Psoas muscle (tissue), 7 donors: ENCODE measurements at regions not wholly inside any gene's neighbourhood (a gene's known extent, or its start where the extent isn't known, plus 50 kb on each side); places are given as distances from the start of the nearest gene placed in this dataset.

ENCODE experiments used
- ATAC-seq, 4 donors: fragments of 200-7000 bp; cut with Tn5 transposase; one replicate each; pipeline ENCODE4 v1.9.1; 2020; ENCODE audit warnings: moderate library complexity in 3 of 4, mild to moderate bottlenecking in 2 of 4
- DNase-seq, 2 donors: peaks; one replicate each; pipeline ENCODE4 v3.0.0-alpha.2; 2020
- H3K27ac ChIP-seq: fragments of 200-600 bp; one replicate; pipeline ENCODE4 v1.8.0; 2022
- H3K27me3 ChIP-seq, 3 donors: fragments of 200-600 bp in 1 of 3; one replicate each; pipeline versions ENCODE4 v1.6.1 to v1.8.0; 2013 to 2022; ENCODE audit warnings: low read length in 2 of 3, mild to moderate bottlenecking in 2 of 3, moderate library complexity in 1 of 3; ENCODE audit not compliant: insufficient read depth in 3 of 3
- H3K36me3 ChIP-seq, 2 donors: fragments of 200-600 bp in 1 of 2; one replicate each; pipeline versions ENCODE4 v1.6.1 to v1.8.0; 2013 to 2022; ENCODE audit warnings: low read depth in 1 of 2, mild to moderate bottlenecking in 1 of 2, moderate library complexity in 1 of 2; ENCODE audit not compliant: insufficient read depth in 1 of 2
- H3K4me1 ChIP-seq: fragments of 200-600 bp; one replicate; pipeline ENCODE4 v1.8.0; 2022
- H3K4me3 ChIP-seq: fragments of 200-600 bp; one replicate; pipeline ENCODE4 v1.8.0; 2022; ENCODE audit warnings: mild to moderate bottlenecking
- H3K9me3 ChIP-seq: fragments of 200-600 bp; one replicate; pipeline ENCODE4 v1.8.0; 2022
- WGBS, 3 donors: extraction: QIAGEN DNeasy Blood & Tissue Kit; methylation state at CpG; one replicate each; pipeline versions ENCODE4 v1.1.6 to v1.1.7; 2013; 5-methylcytosine and 5-hydroxymethylcytosine counted together
- intact Hi-C, 2 donors: fragments of 100-400 bp; cut with DNase I; formaldehyde crosslinking; loops; one replicate each; pipeline versions ENCODE4 v1.11.0 to v1.14.2; 2022
- TF ChIP-seq, protein P1 (sequence below): fragments of 200-600 bp; IDR thresholded peaks from one replicate; pipeline ENCODE4 v1.8.0; 2022; ENCODE audit warnings: antibody characterized with exemption
- donor health status: healthy with polysubstance abuse.
- donor health status: DM: no; HTN: no; CAD: no; lungs with moderate emphysema.
- donor health status: Bipolar disorder and iron deficiency.
- donor health status: healthy.
- donor health status: DM: yes; HTN: yes; CAD: no.
- donor health status: DM: no; HTN: no; CAD: no.
- donor health status: DM: yes; HTN: yes; CAD: no.

DNA sequence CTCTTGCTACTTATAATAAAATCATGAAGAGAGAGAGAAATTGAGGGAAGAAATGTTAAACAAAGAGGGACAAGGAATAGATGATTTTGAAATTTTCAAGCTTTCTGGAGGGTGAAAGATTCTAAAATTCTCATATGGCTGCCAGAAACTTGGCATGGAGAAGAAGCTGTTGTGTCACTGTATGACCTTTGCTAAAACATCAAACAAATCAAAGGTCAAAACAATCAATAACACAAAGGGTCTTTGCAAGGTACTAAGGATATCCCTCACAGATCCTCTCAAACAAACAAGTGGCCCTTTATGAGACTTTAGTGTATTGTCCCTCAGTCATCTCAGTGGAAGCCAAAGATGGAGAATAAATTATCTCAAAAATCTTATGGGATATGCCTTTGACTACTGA lies 1039.2 kb upstream of the MIR17HG start:
- ATAC-seq (no peak), DNase-seq (no peak)
- Histone ChIP-seq H3K4me1 (no peaks in the 10 kb centered on the region), H3K27ac (no peak overlapping the region), H3K4me3 (no peak overlapping the region), H3K36me3 (no peaks in the 10 kb centered on the region), H3K27me3 (no peaks in the 10 kb centered on the region), H3K9me3 (no peaks in the 10 kb centered on the region)
- TF ChIP-seq, protein P1, sequence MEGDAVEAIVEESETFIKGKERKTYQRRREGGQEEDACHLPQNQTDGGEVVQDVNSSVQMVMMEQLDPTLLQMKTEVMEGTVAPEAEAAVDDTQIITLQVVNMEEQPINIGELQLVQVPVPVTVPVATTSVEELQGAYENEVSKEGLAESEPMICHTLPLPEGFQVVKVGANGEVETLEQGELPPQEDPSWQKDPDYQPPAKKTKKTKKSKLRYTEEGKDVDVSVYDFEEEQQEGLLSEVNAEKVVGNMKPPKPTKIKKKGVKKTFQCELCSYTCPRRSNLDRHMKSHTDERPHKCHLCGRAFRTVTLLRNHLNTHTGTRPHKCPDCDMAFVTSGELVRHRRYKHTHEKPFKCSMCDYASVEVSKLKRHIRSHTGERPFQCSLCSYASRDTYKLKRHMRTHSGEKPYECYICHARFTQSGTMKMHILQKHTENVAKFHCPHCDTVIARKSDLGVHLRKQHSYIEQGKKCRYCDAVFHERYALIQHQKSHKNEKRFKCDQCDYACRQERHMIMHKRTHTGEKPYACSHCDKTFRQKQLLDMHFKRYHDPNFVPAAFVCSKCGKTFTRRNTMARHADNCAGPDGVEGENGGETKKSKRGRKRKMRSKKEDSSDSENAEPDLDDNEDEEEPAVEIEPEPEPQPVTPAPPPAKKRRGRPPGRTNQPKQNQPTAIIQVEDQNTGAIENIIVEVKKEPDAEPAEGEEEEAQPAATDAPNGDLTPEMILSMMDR: no peak
- intact Hi-C loops: no loop called here

DNA sequence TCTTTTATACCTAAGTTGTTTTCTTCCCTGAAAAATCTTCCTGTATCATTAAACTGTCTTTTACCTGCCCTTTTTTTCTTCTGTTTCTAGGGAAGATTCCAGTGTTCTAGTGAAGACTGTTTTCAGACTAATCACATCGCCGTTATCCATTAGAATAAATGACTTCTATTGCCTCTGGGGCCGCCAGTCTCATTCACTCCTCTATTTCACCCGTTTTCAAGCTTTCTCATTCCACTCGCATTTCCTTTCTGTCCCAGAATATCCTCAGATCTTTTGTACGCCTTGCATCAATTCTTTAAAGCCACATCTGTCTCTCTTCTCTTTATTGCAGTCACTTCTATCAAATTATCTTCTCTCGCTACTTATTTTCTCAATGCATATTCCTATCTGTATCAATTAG lies 1035.6 kb upstream of the MIR17HG start:
- 82 to 84% (median 82%) methylated on average over 7 of the region's 7 CpGs for WGBS, 3 donors
- ATAC-seq (no peak), DNase-seq (no peak)
- intact Hi-C loops: no loop called here
- H3K36me3 ChIP-seq: no peaks in the 10 kb centered on the region
- H3K4me1 ChIP-seq: no peaks in the 10 kb centered on the region
- H3K27me3 ChIP-seq: no peaks in the 10 kb centered on the region
- TF ChIP-seq, protein P1: no peak
- no peak overlapping the region for H3K4me3 ChIP-seq
- H3K27ac ChIP-seq: no peak overlapping the region
- H3K9me3 ChIP-seq: no peaks in the 10 kb centered on the region

DNA sequence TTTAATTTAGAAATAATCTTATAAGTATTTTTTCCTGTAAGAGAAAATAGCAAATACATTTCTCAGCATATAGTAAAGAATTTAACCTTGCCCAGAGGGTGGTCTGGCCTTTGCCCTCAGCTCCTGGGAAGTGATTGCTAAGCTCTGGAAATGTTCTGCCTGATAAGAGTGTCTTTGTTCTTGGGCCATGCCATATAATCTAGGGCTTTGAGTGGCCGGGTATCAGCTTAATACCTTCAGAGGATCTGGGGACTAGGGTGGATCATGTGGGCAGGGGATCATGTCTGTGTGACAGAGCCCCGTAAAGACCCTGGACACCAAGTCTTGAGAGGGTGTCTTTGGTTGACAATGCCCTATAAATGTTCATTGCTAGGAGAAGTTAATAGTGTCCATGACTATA lies 1032.4 kb upstream of the MIR17HG start:
- Histone ChIP-seq H3K36me3 (no peaks in the 10 kb centered on the region), H3K4me3 (no peak overlapping the region), H3K27me3 (no peaks in the 10 kb centered on the region), H3K9me3 (no peaks in the 10 kb centered on the region), H3K27ac (no peak overlapping the region), H3K4me1 (no peaks in the 10 kb centered on the region)
- intact Hi-C loops: no loop called here
- ATAC-seq (no peak), DNase-seq (no peak)
- WGBS, 3 donors: 24 to 40% (median 28%) methylated on average over 2 of the region's 2 CpGs
- TF ChIP-seq, protein P1: no peak

DNA sequence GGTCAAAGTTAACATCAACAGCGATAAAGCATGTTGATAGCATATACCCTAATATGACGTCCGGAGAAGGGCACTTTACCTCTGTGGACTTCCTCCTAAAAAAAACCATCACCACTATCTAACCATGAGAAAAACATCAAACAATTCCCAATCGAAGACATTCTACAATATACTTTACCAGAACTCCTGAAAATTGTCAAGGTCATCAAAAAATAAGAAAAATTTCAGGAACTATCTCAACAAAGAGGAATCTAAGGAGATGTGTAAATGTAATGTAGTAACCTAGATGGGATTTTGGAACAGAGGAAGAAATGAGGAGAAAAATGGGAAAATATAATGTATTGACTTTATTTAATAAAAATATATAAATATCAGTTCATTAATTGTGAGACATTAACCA lies 1026.8 kb upstream of the MIR17HG start:
- 90 to 93% (median 92%) methylated on average over 4 of the region's 4 CpGs for WGBS, 3 donors
- intact Hi-C loops: no loop called here

More for the DNA sequence above, 1026.8 kb upstream of the MIR17HG start:
- H3K9me3 ChIP-seq: no peaks in the 10 kb centered on the region
- H3K4me3 ChIP-seq: no peak overlapping the region
- no peaks in the 10 kb centered on the region for H3K27me3 ChIP-seq
- no peak for DNase-seq
- H3K36me3 ChIP-seq: no peaks in the 10 kb centered on the region
- no peak overlapping the region for H3K27ac ChIP-seq
- no peak for ATAC-seq
- H3K4me1 ChIP-seq: no peaks in the 10 kb centered on the region
- TF ChIP-seq, protein P1: no peak
